Suprapubic skin (tissue), 4 donors: ENCODE measurements at regions not wholly inside any gene's neighbourhood (a gene's known extent, or its start where the extent isn't known, plus 50 kb on each side); places are given as distances from the start of the nearest gene placed in this dataset.

ENCODE experiments used
- DNase-seq, 2 donors: peaks; one replicate each; pipeline ENCODE4 v3.0.0-alpha.2; 2019; ENCODE audit warnings: low spot score in 2 of 2
- H3K27ac ChIP-seq: fragments of 200-600 bp; sonication (generic); one replicate; pipeline ENCODE4 v1.5.1; 2019
- H3K27me3 ChIP-seq: fragments of 200-600 bp; sonication (generic); one replicate; pipeline ENCODE4 v1.5.1; 2019
- H3K36me3 ChIP-seq: fragments of 200-600 bp; sonication (generic); one replicate; pipeline ENCODE4 v1.5.1; 2019
- H3K4me1 ChIP-seq: fragments of 200-600 bp; sonication (generic); one replicate; pipeline ENCODE4 v1.5.1; 2019
- H3K4me3 ChIP-seq: fragments of 200-600 bp; sonication (generic); one replicate; pipeline ENCODE4 v1.5.1; 2019; ENCODE audit warnings: mild to moderate bottlenecking
- H3K9me3 ChIP-seq: fragments of 200-600 bp; sonication (generic); one replicate; pipeline ENCODE4 v1.5.1; 2019
- EP300 ChIP-seq: sonication (generic); formaldehyde crosslinking; IDR thresholded peaks from one replicate; pipeline ENCODE4 v1.6.1; 2017; ENCODE audit warnings: antibody characterized with exemption
- POLR2A ChIP-seq, 2 donors: fragments of 450-650 bp; IDR thresholded peaks; one replicate each; pipeline ENCODE4 v1.6.1; 2017; ENCODE audit warnings: antibody characterized with exemption in 2 of 2, mild to moderate bottlenecking in 2 of 2, moderate library complexity in 2 of 2
- POLR2AphosphoS5 ChIP-seq, 3 donors: sonication (generic); formaldehyde crosslinking; IDR thresholded peaks; one replicate each; pipeline ENCODE4 v1.6.1; 2017; ENCODE audit warnings: antibody characterized with exemption in 3 of 3
- WGBS: methylation state at CpG from one replicate; pipeline ENCODE4 v1.1.5; 2018; 5-methylcytosine and 5-hydroxymethylcytosine counted together
- TF ChIP-seq, protein P1 (sequence below), 2 donors: fragments of 200-600 bp in 1 of 2; fragments of 450-650 bp in 1 of 2; sonication (generic) in 1 of 2; IDR thresholded peaks; one replicate each; pipeline ENCODE4 v1.5.1; 2016 to 2019; ENCODE audit warnings: antibody characterized with exemption in 2 of 2, mild to moderate bottlenecking in 1 of 2, moderate library complexity in 1 of 2

DNA sequence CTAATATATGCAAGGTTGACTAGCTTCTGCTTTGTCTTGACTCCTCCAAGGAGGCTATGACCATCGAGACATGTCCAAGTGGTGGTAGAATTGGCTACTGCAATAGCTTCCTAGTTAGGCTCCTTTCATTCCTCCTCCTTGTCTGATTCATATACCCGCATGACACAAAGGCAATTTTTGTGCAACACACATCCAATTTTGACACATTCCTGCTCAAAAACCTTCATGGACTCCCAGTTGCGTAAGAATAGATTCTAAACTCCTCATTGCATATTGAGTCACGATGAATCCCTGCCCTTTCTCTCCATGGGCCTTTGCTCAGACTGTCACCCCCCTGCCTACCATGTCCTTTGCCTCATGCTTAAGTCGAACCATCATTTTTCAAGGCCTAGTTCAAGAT, 344.5 kb downstream of the ACTL7B start:
- Histone ChIP-seq H3K4me3 (no peak overlapping the region), H3K27me3 (no peaks in the 10 kb centered on the region), H3K4me1 (no peaks in the 10 kb centered on the region), H3K36me3 (no peaks in the 10 kb centered on the region), H3K9me3 (no peaks in the 10 kb centered on the region), H3K27ac (no peak overlapping the region)
- WGBS, result 95% methylated on average over 5 of the region's 5 CpGs
- TF ChIP-seq POLR2A (IDR thresholded peaks at IDR 0.05) (no peak), POLR2AphosphoS5 (IDR thresholded peaks at IDR 0.05) (no peak), EP300 (no peak)
- TF ChIP-seq, protein P1, sequence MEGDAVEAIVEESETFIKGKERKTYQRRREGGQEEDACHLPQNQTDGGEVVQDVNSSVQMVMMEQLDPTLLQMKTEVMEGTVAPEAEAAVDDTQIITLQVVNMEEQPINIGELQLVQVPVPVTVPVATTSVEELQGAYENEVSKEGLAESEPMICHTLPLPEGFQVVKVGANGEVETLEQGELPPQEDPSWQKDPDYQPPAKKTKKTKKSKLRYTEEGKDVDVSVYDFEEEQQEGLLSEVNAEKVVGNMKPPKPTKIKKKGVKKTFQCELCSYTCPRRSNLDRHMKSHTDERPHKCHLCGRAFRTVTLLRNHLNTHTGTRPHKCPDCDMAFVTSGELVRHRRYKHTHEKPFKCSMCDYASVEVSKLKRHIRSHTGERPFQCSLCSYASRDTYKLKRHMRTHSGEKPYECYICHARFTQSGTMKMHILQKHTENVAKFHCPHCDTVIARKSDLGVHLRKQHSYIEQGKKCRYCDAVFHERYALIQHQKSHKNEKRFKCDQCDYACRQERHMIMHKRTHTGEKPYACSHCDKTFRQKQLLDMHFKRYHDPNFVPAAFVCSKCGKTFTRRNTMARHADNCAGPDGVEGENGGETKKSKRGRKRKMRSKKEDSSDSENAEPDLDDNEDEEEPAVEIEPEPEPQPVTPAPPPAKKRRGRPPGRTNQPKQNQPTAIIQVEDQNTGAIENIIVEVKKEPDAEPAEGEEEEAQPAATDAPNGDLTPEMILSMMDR (IDR thresholded peaks at IDR 0.05), result no peak
- no peak for DNase-seq

DNA sequence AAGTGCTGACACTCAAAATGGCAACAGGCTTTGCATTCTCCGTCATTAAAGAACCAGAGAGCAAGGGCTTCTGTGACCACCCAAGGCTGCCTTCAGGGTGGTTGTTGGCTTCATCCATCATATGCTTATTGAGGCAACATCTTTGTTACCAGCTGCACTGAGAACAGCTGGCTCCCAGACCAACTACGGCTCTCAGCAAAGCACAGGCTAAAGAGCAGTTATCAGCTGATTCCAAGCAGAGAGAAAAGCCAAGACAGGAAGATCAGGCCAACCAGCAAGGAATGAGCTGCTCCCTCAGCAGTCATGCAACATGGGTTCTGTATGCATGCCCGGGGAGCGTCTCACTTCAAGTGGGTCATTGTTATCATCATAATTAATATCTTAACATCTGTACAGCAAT, 358.9 kb downstream of the ACTL7B start:
- Histone ChIP-seq H3K4me3 (no peak overlapping the region), H3K27ac (no peak overlapping the region), H3K9me3 (peaks cover 3% of the 10 kb centered on the region), H3K27me3 (no peaks in the 10 kb centered on the region), H3K4me1 (no peaks in the 10 kb centered on the region), H3K36me3 (no peaks in the 10 kb centered on the region)
- no peak for DNase-seq
- TF ChIP-seq, protein P1 (IDR thresholded peaks at IDR 0.05), result no peak
- TF ChIP-seq POLR2A (IDR thresholded peaks at IDR 0.05) (no peak), EP300 (no peak), POLR2AphosphoS5 (IDR thresholded peaks at IDR 0.05) (no peak)
- 74% methylated on average over 4 of the region's 4 CpGs for WGBS

DNA sequence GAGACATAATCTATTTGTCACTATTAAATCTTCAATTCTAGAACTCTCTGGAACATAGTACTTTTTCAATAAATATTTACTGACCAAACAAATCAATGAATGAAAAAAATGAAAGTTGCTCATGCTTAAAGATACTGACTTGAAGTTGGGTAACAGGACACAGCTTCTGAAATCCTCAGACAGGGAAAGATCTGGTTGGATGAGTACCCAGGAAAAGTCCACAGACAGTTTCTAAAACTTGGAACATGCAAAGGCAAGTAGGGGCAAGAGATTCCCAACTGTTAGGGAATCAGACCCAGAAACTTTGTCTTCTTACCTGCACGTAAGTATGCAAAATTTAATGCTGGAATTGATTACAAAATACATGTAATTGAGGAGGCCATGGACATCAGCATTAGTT, 366.2 kb downstream of the ACTL7B start:
- Histone ChIP-seq H3K4me3 (no peak overlapping the region), H3K36me3 (no peaks in the 10 kb centered on the region), H3K4me1 (peaks cover 14% of the 10 kb centered on the region), H3K9me3 (no peaks in the 10 kb centered on the region), H3K27ac (no peak overlapping the region), H3K27me3 (no peaks in the 10 kb centered on the region)
- no peak for DNase-seq
- 58% methylated on average over 1 of the region's 1 CpG for WGBS
- TF ChIP-seq POLR2A (IDR thresholded peaks at IDR 0.05) (no peak), POLR2AphosphoS5 (IDR thresholded peaks at IDR 0.05) (no peak), EP300 (no peak)
- TF ChIP-seq, protein P1 (IDR thresholded peaks at IDR 0.05), result no peak

DNA sequence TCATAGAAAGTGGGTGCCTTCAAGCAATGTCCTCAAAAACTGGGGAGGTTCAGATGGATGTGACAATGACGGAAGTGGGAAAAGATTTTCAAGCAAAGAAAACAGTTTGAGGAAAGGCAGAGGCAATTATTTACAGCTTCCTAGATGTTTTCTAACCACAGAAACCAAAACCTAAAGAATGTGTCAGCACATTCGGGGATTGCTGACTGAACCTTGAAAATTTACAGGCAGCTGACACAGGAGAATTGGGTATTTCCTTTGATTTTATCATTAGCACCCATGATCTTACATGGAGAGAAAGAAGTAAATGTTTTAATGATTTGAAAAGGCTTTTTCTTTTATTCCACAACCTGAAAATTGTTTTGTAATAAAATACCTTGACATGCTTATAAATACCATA, 369.0 kb downstream of the ACTL7B start:
- WGBS, result 48% methylated on average over 2 of the region's 2 CpGs
- TF ChIP-seq EP300 (no peak), POLR2AphosphoS5 (IDR thresholded peaks at IDR 0.05) (no peak), POLR2A (IDR thresholded peaks at IDR 0.05) (no peak)
- TF ChIP-seq, protein P1 (IDR thresholded peaks at IDR 0.05), result no peak
- Histone ChIP-seq H3K27ac (no peak overlapping the region), H3K9me3 (no peaks in the 10 kb centered on the region), H3K4me1 (peaks cover 21% of the 10 kb centered on the region), H3K27me3 (no peaks in the 10 kb centered on the region), H3K4me3 (no peak overlapping the region), H3K36me3 (no peaks in the 10 kb centered on the region)
- no peak for DNase-seq

DNA sequence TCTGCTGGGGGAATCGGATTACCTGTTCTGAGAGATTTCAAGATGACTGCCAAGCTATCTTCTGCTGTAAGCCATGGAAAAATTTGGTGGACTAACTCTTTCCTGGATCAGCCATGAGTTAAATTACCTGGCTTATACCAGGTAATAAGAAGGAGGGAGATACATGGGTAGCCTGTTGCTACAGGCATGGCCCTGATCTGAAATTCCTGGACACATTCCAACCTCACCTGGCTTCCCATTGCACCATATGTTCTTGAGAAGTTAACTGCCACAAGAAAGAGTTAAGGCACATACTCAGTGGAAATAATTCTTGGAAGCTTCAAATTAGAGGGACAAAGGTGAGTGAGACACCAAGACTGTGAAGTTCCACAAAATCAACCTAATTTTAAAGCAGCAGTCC, 371.3 kb downstream of the ACTL7B start:
- H3K27me3 ChIP-seq, result no peaks in the 10 kb centered on the region
- H3K4me1 ChIP-seq, result peaks cover 13% of the 10 kb centered on the region
- H3K4me3 ChIP-seq, result no peak overlapping the region
- WGBS, result 42% methylated on average over 1 of the region's 1 CpG
- TF ChIP-seq, protein P1 (IDR thresholded peaks at IDR 0.05), result no peak
- TF ChIP-seq EP300 (no peak), POLR2AphosphoS5 (IDR thresholded peaks at IDR 0.05) (no peak), POLR2A (IDR thresholded peaks at IDR 0.05) (no peak)
- H3K27ac ChIP-seq, result no peak overlapping the region
- no peaks in the 10 kb centered on the region for H3K9me3 ChIP-seq
- H3K36me3 ChIP-seq, result no peaks in the 10 kb centered on the region
- no peak for DNase-seq
